ENCODE measurements at regions not wholly inside any gene's neighbourhood (a gene's known extent, or its start where the extent isn't known, plus 50 kb on each side); places are given as distances from the start of the nearest gene placed in this dataset.

GRCh38 chr1:185404291-185404690, 87.2 kb upstream of the IVNS1ABP start:
- no peak for DNase-seq (ENCODE audit: low read depth)
- TF ChIP-seq CTCF (conservative IDR thresholded peaks at IDR 0.05; ENCODE audit: low read depth, low read length), result no peak
- H3K4me3 ChIP-seq (ENCODE audit: low read length), result no peak overlapping the region

GRCh38 chr1:185402930-185403329, 85.9 kb upstream of the IVNS1ABP start:
- no peak for TF ChIP-seq CTCF (conservative IDR thresholded peaks at IDR 0.05; ENCODE audit: low read depth, low read length)
- no peak for DNase-seq (ENCODE audit: low read depth)
- no peak overlapping the region for H3K4me3 ChIP-seq (ENCODE audit: low read length)

- H3K4me3 ChIP-seq (ENCODE audit: low read length), result no peak overlapping the region
- no peak for TF ChIP-seq CTCF (conservative IDR thresholded peaks at IDR 0.05; ENCODE audit: low read depth, low read length)
- DNase-seq (ENCODE audit: low read depth), result no peak
Observed at GRCh38 chr1:185401019-185401418, 84.0 kb upstream of the IVNS1ABP start.

- no peak for TF ChIP-seq CTCF (conservative IDR thresholded peaks at IDR 0.05; ENCODE audit: low read depth, low read length)
- no peak for DNase-seq (ENCODE audit: low read depth)
- no peak overlapping the region for H3K4me3 ChIP-seq (ENCODE audit: low read length)
Observed at GRCh38 chr1:185400052-185400451, 83.0 kb upstream of the IVNS1ABP start.

- TF ChIP-seq CTCF (conservative IDR thresholded peaks at IDR 0.05; ENCODE audit: low read depth, low read length), result no peak
- no peak for DNase-seq (ENCODE audit: low read depth)
- H3K4me3 ChIP-seq (ENCODE audit: low read length), result no peak overlapping the region
Observed at GRCh38 chr1:185398599-185398998, 81.6 kb upstream of the IVNS1ABP start.

GRCh38 chr1:185398022-185398421, 81.0 kb upstream of the IVNS1ABP start:
- TF ChIP-seq CTCF (conservative IDR thresholded peaks at IDR 0.05; ENCODE audit: low read depth, low read length), result no peak
- no peak for DNase-seq (ENCODE audit: low read depth)
- H3K4me3 ChIP-seq (ENCODE audit: low read length), result no peak overlapping the region

GRCh38 chr1:185397183-185397582, 80.1 kb upstream of the IVNS1ABP start:
- no peak overlapping the region for H3K4me3 ChIP-seq (ENCODE audit: low read length)
- DNase-seq (ENCODE audit: low read depth), result no peak
- TF ChIP-seq CTCF (conservative IDR thresholded peaks at IDR 0.05; ENCODE audit: low read depth, low read length), result no peak
